DND-41 (cell line): ENCODE measurements at regions not wholly inside any gene's neighbourhood (a gene's known extent, or its start where the extent isn't known, plus 50 kb on each side); places are given as distances from the start of the nearest gene placed in this dataset.
A peak's percentile ranks its signal among the peaks of the same experiment; 100 is the strongest.
"Not testable (repeated sequence)": the region's sequence is repeated elsewhere in the genome, so short reads cannot be mapped to it uniquely, and the experiment has no call there.

Experiments used
- ATAC-seq: fragments of 200-7000 bp; cut with Tn5 transposase; 3 replicates; pipeline ENCODE4 v1.9.1; 2021; ENCODE audit warnings: low read depth; ENCODE audit not compliant: insufficient read depth
- DNase-seq: peaks from one replicate; pipeline ENCODE4 v3.0.0-alpha.2; 2020
- H2AFZ ChIP-seq: 2 replicates; pipeline ENCODE4 v1.6.0; 2012; ENCODE audit warnings: low read depth, low read length
- H3K27ac ChIP-seq: 2 replicates; pipeline ENCODE4 v1.5.1; 2012; ENCODE audit warnings: low read length, inconsistent platforms
- H3K27me3 ChIP-seq: fragments of 200-600 bp; sonication (generic); 2 replicates; pipeline ENCODE4 v1.6.0; 2012; ENCODE audit warnings: low read length, mild to moderate bottlenecking, inconsistent platforms; ENCODE audit not compliant: insufficient read depth, poor library complexity
- H3K36me3 ChIP-seq: 2 replicates; pipeline ENCODE4 v1.5.1; 2012; ENCODE audit warnings: low read length, inconsistent platforms; ENCODE audit not compliant: insufficient read depth
- H3K4me1 ChIP-seq: 2 replicates; pipeline ENCODE4 v1.5.1; 2012; ENCODE audit warnings: mild to moderate bottlenecking, low read length; ENCODE audit not compliant: insufficient read depth
- H3K4me2 ChIP-seq: 2 replicates; pipeline ENCODE4 v1.6.0; 2012; ENCODE audit warnings: mild to moderate bottlenecking, moderate library complexity, low read length, inconsistent platforms; ENCODE audit not compliant: insufficient read depth
- H3K4me3 ChIP-seq, 2 experiments: fragments of 200-600 bp in 1 of 2; shearing (Covaris generic) in 1 of 2; 2 replicates each; pipeline ENCODE4 v1.5.1; 2012 to 2016; ENCODE audit warnings: inconsistent platforms in 2 of 2, low read length in 2 of 2, mild to moderate bottlenecking in 2 of 2, low read depth in 1 of 2, moderate library complexity in 1 of 2
- H3K79me2 ChIP-seq: 2 replicates; pipeline ENCODE4 v1.6.0; 2012; ENCODE audit warnings: low read length, inconsistent platforms; ENCODE audit not compliant: insufficient read depth
- H3K9ac ChIP-seq: 2 replicates; pipeline ENCODE4 v1.6.0; 2012; ENCODE audit warnings: low read depth, mild to moderate bottlenecking, inconsistent platforms, low read length, moderate library complexity
- H3K9me3 ChIP-seq: 2 replicates; pipeline ENCODE4 v1.5.1; 2012; ENCODE audit warnings: low read length, moderate library complexity, mild to moderate bottlenecking, inconsistent platforms; ENCODE audit not compliant: insufficient read depth, severe bottlenecking
- H4K20me1 ChIP-seq: 2 replicates; pipeline ENCODE4 v1.6.0; 2012; ENCODE audit warnings: low read length; ENCODE audit not compliant: insufficient read depth
- EZH2 ChIP-seq: IDR thresholded peaks from 3 replicates; pipeline ENCODE4 v1.6.1; 2012; ENCODE audit warnings: borderline replicate concordance, low read depth, mild to moderate bottlenecking, moderate library complexity, low read length, inconsistent platforms; ENCODE audit not compliant: severe bottlenecking
- TF ChIP-seq, protein P1 (sequence below): IDR thresholded peaks from 2 replicates; pipeline ENCODE4 v1.5.1; 2012; ENCODE audit warnings: borderline replicate concordance, low read length, moderate library complexity, mild to moderate bottlenecking; ENCODE audit not compliant: poor library complexity, severe bottlenecking; ENCODE audit errors: extremely low read depth

- H3K9me3 ChIP-seq, result peaks cover 14% of the 10 kb centered on the region
- H3K9ac ChIP-seq, result no peak overlapping the region
- no peak overlapping the region for H3K27ac ChIP-seq
- no peaks in the 10 kb centered on the region for H3K4me1 ChIP-seq
- no peaks in the 10 kb centered on the region for H3K27me3 ChIP-seq
- DNase-seq, result no peak
- H3K4me3 ChIP-seq, result no peak overlapping the region
- no peaks in the 10 kb centered on the region for H3K79me2 ChIP-seq
- TF ChIP-seq EZH2, result no peak
- TF ChIP-seq, protein P1, sequence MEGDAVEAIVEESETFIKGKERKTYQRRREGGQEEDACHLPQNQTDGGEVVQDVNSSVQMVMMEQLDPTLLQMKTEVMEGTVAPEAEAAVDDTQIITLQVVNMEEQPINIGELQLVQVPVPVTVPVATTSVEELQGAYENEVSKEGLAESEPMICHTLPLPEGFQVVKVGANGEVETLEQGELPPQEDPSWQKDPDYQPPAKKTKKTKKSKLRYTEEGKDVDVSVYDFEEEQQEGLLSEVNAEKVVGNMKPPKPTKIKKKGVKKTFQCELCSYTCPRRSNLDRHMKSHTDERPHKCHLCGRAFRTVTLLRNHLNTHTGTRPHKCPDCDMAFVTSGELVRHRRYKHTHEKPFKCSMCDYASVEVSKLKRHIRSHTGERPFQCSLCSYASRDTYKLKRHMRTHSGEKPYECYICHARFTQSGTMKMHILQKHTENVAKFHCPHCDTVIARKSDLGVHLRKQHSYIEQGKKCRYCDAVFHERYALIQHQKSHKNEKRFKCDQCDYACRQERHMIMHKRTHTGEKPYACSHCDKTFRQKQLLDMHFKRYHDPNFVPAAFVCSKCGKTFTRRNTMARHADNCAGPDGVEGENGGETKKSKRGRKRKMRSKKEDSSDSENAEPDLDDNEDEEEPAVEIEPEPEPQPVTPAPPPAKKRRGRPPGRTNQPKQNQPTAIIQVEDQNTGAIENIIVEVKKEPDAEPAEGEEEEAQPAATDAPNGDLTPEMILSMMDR, result no peak
- H3K4me2 ChIP-seq, result no peak overlapping the region
- ATAC-seq, result no peak
- H2AFZ ChIP-seq, result no peak overlapping the region
- H4K20me1 ChIP-seq, result no peaks in the 10 kb centered on the region
- H3K36me3 ChIP-seq, result no peaks in the 10 kb centered on the region
These were observed 122.9 kb upstream of the ID2 start for GRCh38 chr2:8558956-8559355.

- TF ChIP-seq, protein P1, result no peak
- H3K27me3 ChIP-seq, result no peaks in the 10 kb centered on the region
- H3K4me2 ChIP-seq, result no peak overlapping the region
- ATAC-seq (no peak), DNase-seq (no peak)
- H3K79me2 ChIP-seq, result no peaks in the 10 kb centered on the region
- H3K36me3 ChIP-seq, result no peaks in the 10 kb centered on the region
- H2AFZ ChIP-seq, result no peak overlapping the region
- peaks cover 14% of the 10 kb centered on the region for H3K9me3 ChIP-seq
- H3K9ac ChIP-seq, result no peak overlapping the region
- no peak overlapping the region for H3K27ac ChIP-seq
- no peak overlapping the region for H3K4me3 ChIP-seq
- H4K20me1 ChIP-seq, result no peaks in the 10 kb centered on the region
- no peaks in the 10 kb centered on the region for H3K4me1 ChIP-seq
These were observed 122.1 kb upstream of the ID2 start for GRCh38 chr2:8559805-8560204.

DNA sequence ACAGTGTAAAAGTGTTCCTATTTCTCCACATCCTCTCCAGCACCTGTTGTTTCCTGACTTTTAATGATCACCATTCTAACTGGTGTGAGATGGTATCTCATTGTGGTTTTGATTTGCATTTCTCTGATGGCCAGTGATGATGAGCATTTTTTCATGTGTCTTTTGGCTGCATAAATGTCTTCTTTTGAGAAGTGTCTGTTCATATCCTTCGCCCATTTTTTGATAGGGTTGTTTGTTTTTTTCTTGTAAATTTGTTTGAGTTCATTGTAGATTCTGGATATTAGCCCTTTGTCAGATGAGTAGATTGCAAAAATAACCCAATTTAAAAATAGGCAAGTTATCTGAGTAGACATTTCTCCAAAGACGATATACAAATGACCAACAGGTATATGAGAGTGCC, 120.2 kb upstream of the ID2 start:
- H3K9ac ChIP-seq, H3K4me1 ChIP-seq, H3K27me3 ChIP-seq, H3K36me3 ChIP-seq, ATAC-seq, H3K27ac ChIP-seq, H2AFZ ChIP-seq, H3K79me2 ChIP-seq, H3K4me2 ChIP-seq, H3K4me3 ChIP-seq, H4K20me1 ChIP-seq, DNase-seq: not testable (repeated sequence)
- H3K9me3 ChIP-seq, result peaks cover 14% of the 10 kb centered on the region

- H3K27me3 ChIP-seq, result no peaks in the 10 kb centered on the region
- ATAC-seq (peak; percentile 67), DNase-seq (peak; percentile 29)
- no peak overlapping the region for H3K4me2 ChIP-seq
- H3K36me3 ChIP-seq, result no peaks in the 10 kb centered on the region
- H3K4me3 ChIP-seq, result no peak overlapping the region
- H3K79me2 ChIP-seq, result no peaks in the 10 kb centered on the region
- no peaks in the 10 kb centered on the region for H3K4me1 ChIP-seq
- no peak overlapping the region for H2AFZ ChIP-seq
- H3K9me3 ChIP-seq, result peaks cover 9% of the 10 kb centered on the region
- TF ChIP-seq, protein P1, result peak; percentile 6
- TF ChIP-seq EZH2, result no peak
- H3K9ac ChIP-seq, result no peak overlapping the region
- no peak overlapping the region for H3K27ac ChIP-seq
- H4K20me1 ChIP-seq, result no peaks in the 10 kb centered on the region
These were observed 117.9 kb upstream of the ID2 start for GRCh38 chr2:8563814-8564474.
